K562 (cell line): ENCODE measurements at regions not wholly inside any gene's neighbourhood (a gene's known extent, or its start where the extent isn't known, plus 50 kb on each side); places are given as distances from the start of the nearest gene placed in this dataset.

ENCODE experiments used
- ATAC-seq: fragments of 200-7000 bp; cut with Tn5 transposase; 3 replicates; pipeline ENCODE4 v1.9.1; 2020; ENCODE audit warnings: moderate library complexity
- BruUV-seq: library from RNA; stranded (reverse); fragments of 400-500 nt; replicated peaks from 2 replicates; lab custom pipeline; 2021; lab: Mats Ljungman, UMichigan
- CTCF ChIA-PET: fragments of 300-600 bp; formaldehyde crosslinking; extraction: SDS; loops from one replicate; lab custom pipeline; 2021; ENCODE audit warnings: low intra/inter-chr PET ratio; lab: Yijun Ruan, JAX
- POLR2A ChIA-PET: fragments of 300-600, 350-650 bp; sonication (Branson Sonifier 250); formaldehyde crosslinking; extraction: SDS; loops from one replicate; lab custom pipeline; 2021; ENCODE audit warnings: antibody characterized with exemption, inconsistent platforms; lab: Yijun Ruan, JAX
- DNase-seq, 4 experiments: peaks; one replicate each; pipeline versions ENCODE4 v3.0.0 to v3.0.0-alpha.2; 2011 to 2018; ENCODE audit warnings: low spot score in 3 of 4, mixed read lengths in 3 of 4; ENCODE audit errors: extremely low read depth in 1 of 4
- FAIRE-seq: peaks from 2 replicates; lab custom pipeline; 2011; peaks lifted over from hg19 to GRCh38; lab: Jason Lieb, UNC
- H2AFZ ChIP-seq: 2 replicates; pipeline ENCODE4 v1.6.0; 2011; ENCODE audit warnings: low read depth, low read length, control low read depth, inconsistent platforms
- H3K27ac ChIP-seq: fragments of 200-600 bp; 3 replicates; pipeline ENCODE4 v1.8.0; 2011; ENCODE audit warnings: low read depth, mild to moderate bottlenecking, control low read depth, inconsistent platforms, low read length, moderate library complexity, mixed read lengths; ENCODE audit errors: extremely low read depth
- H3K27me3 ChIP-seq, 2 experiments: fragments of 300-600 bp in 1 of 2; 2 replicates in 1 of 2; 3 replicates in 1 of 2; pipeline versions ENCODE4 v1.6.0 to v1.8.0; 2011; ENCODE audit warnings: inconsistent platforms in 2 of 2, low read length in 2 of 2, mild to moderate bottlenecking in 1 of 2, mixed read lengths in 1 of 2, moderate library complexity in 1 of 2; ENCODE audit not compliant: control insufficient read depth in 2 of 2, insufficient read depth in 2 of 2
- H3K36me3 ChIP-seq: fragments of 300-600 bp; 3 replicates; pipeline ENCODE4 v1.8.0; 2011; ENCODE audit warnings: mild to moderate bottlenecking, low read length, inconsistent platforms; ENCODE audit not compliant: control insufficient read depth, insufficient read depth
- H3K4me1 ChIP-seq, 2 experiments: fragments of 200-600 bp in 1 of 2; replicated peaks in 1 of 2; 2 replicates in 1 of 2; 3 replicates in 1 of 2; pipeline versions ENCODE4 v1.5.1 to v1.8.0; 2011; ENCODE audit warnings: inconsistent platforms in 2 of 2, low read length in 2 of 2, mild to moderate bottlenecking in 1 of 2, mixed read lengths in 1 of 2, moderate library complexity in 1 of 2; ENCODE audit not compliant: control insufficient read depth in 2 of 2, insufficient read depth in 2 of 2
- H3K4me2 ChIP-seq: 2 replicates; pipeline ENCODE4 v1.6.1; 2011; ENCODE audit warnings: low read length, control low read depth, inconsistent platforms, mixed read lengths; ENCODE audit not compliant: insufficient read depth
- H3K4me3 ChIP-seq: fragments of 200-600 bp; sonication (generic), shearing (Covaris generic); 2 replicates; pipeline ENCODE4 v1.5.1; 2016; ENCODE audit warnings: control low read depth, inconsistent platforms
- H3K79me2 ChIP-seq: fragments of 200-600 bp; 3 replicates; pipeline ENCODE4 v1.8.0; 2011; ENCODE audit warnings: low read length, inconsistent platforms; ENCODE audit not compliant: control insufficient read depth, insufficient read depth
- H3K9ac ChIP-seq, 2 experiments: 2 replicates each; pipeline versions ENCODE4 v1.6.0 to v1.6.1; 2011; ENCODE audit warnings: low read depth in 2 of 2, low read length in 2 of 2, control low read depth in 1 of 2, inconsistent platforms in 1 of 2, mild to moderate bottlenecking in 1 of 2, mixed read lengths in 1 of 2; ENCODE audit not compliant: insufficient read depth in 1 of 2
- H3K9me1 ChIP-seq: one replicate; pipeline ENCODE4 v1.6.0; 2011; ENCODE audit warnings: inconsistent platforms, mild to moderate bottlenecking, low read length, moderate library complexity; ENCODE audit not compliant: control insufficient read depth, insufficient read depth
- H3K9me3 ChIP-seq: replicated peaks from 2 replicates; pipeline ENCODE4 v1.5.1; 2011; ENCODE audit warnings: low read depth, low read length, inconsistent platforms; ENCODE audit not compliant: control insufficient read depth, insufficient read depth
- H4K20me1 ChIP-seq: replicated peaks from 2 replicates; pipeline ENCODE4 v1.6.1; 2011; ENCODE audit warnings: low read length, inconsistent platforms, mixed read lengths; ENCODE audit not compliant: control insufficient read depth, insufficient read depth
- CSDE1 ChIP-seq, 2 experiments: fragments of 450-650 bp; IDR thresholded peaks; 2 replicates each; pipeline ENCODE4 v1.6.1; 2016; ENCODE audit warnings: mild to moderate bottlenecking in 1 of 2
- FOXK1 ChIP-seq: sonication (generic); formaldehyde crosslinking; IDR thresholded peaks from 2 replicates; pipeline ENCODE4 v1.8.0; 2022; ENCODE audit warnings: missing genetic modification reagents, mild to moderate bottlenecking, borderline replicate concordance
- RBBP5 ChIP-seq: fragments of 200-600 bp; sonication (generic); IDR thresholded peaks from 2 replicates; pipeline ENCODE4 v1.6.1; 2012; ENCODE audit warnings: borderline replicate concordance, mild to moderate bottlenecking, low read length, control low read depth, inconsistent platforms; ENCODE audit not compliant: insufficient read depth, poor library complexity, severe bottlenecking
- ZKSCAN1 ChIP-seq: fragments of 150-350 bp; IDR thresholded peaks from 2 replicates; pipeline ENCODE4 v1.6.1; 2016; ENCODE audit warnings: low read depth, low read length
- ZNF354B ChIP-seq: fragments of 250-450 bp; sonication (Bioruptor Pico); IDR thresholded peaks from 2 replicates; pipeline ENCODE4 v1.4.0; 2020
- ZNF384 ChIP-seq: IDR thresholded peaks from 2 replicates; pipeline ENCODE4 v1.6.1; 2012; ENCODE audit warnings: low read depth, low read length, improper control_type of control experiment
- WGBS: fragments of 100-300 bp; shearing (Covaris generic); methylation state at CpG from one replicate; pipeline ENCODE4 v1.1.6; 2016; ENCODE audit warnings: low coverage, mixed read lengths; ENCODE audit not compliant: insufficient coverage; ENCODE audit errors: missing lambda C conversion rate; 5-methylcytosine and 5-hydroxymethylcytosine counted together
- in situ Hi-C: fragments of 300-500 bp; cut with MboI; formaldehyde crosslinking; loops from 4 replicates; pipeline ENCODE4 v1.15.0; 2018; ENCODE audit warnings: inconsistent platforms, mixed read lengths
- intact Hi-C: fragments of 100-400 bp; cut with micrococcal nuclease; formaldehyde crosslinking; loops from 2 replicates; pipeline ENCODE4 v1.14.2; 2022
- TF ChIP-seq, protein P1 (sequence below), 2 experiments: fragments of 450-650 bp in 1 of 2; sonication (generic) in 1 of 2; formaldehyde crosslinking in 1 of 2; IDR thresholded peaks; 2 replicates each; pipeline versions ENCODE4 v1.7.1 to v1.9.0; 2016 to 2022; ENCODE audit warnings: inconsistent platforms in 1 of 2, mild to moderate bottlenecking in 1 of 2, missing genetic modification reagents in 1 of 2

DNA sequence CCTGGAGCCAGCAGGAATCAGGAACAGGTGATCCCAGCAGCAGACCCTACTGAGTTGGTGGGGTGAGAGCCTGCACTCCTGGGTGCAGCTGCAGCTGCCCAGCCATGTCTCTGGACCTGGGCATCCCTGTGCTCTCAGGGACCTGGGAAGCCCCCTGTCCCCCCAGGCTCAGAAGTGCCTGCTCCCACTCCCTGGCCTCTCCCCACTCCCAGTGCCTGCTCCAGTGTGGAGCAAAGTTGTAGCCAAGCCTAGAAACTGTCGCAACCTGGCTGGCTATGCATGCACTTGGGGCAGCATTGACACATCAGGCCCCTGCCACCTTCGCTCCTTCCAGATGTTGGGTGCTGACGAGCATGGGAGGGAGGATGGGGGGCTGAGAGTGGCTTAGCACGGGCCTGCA, 1124.7 kb upstream of the ACVR2A start:
- Histone ChIP-seq H3K9me3 (peaks cover 2% of the 10 kb centered on the region; the same call in 1 of the 2 replicates), H3K27ac (no peak overlapping the region), H2AFZ (no peak overlapping the region), H3K9me1 (no peaks in the 10 kb centered on the region), H3K79me2 (no peaks in the 10 kb centered on the region), H3K9ac (no peak overlapping the region), H3K4me1 (no peaks in the 10 kb centered on the region), H4K20me1 (no peaks in the 10 kb centered on the region), H3K4me3 (no peak overlapping the region), H3K36me3 (no peaks in the 10 kb centered on the region), H3K27me3 (no peaks in the 10 kb centered on the region), H3K4me2 (no peak overlapping the region)
- ChIA-PET POLR2A (no interaction called here), CTCF (no interaction called here)
- TF ChIP-seq ZNF354B (CRISPR knock-in tag) (no peak), ZNF384 (no peak), RBBP5 (no peak), ZKSCAN1 (no peak), FOXK1 (no peak), CSDE1 (IDR thresholded peaks at IDR 0.05) (no peak)
- TF ChIP-seq, protein P1, sequence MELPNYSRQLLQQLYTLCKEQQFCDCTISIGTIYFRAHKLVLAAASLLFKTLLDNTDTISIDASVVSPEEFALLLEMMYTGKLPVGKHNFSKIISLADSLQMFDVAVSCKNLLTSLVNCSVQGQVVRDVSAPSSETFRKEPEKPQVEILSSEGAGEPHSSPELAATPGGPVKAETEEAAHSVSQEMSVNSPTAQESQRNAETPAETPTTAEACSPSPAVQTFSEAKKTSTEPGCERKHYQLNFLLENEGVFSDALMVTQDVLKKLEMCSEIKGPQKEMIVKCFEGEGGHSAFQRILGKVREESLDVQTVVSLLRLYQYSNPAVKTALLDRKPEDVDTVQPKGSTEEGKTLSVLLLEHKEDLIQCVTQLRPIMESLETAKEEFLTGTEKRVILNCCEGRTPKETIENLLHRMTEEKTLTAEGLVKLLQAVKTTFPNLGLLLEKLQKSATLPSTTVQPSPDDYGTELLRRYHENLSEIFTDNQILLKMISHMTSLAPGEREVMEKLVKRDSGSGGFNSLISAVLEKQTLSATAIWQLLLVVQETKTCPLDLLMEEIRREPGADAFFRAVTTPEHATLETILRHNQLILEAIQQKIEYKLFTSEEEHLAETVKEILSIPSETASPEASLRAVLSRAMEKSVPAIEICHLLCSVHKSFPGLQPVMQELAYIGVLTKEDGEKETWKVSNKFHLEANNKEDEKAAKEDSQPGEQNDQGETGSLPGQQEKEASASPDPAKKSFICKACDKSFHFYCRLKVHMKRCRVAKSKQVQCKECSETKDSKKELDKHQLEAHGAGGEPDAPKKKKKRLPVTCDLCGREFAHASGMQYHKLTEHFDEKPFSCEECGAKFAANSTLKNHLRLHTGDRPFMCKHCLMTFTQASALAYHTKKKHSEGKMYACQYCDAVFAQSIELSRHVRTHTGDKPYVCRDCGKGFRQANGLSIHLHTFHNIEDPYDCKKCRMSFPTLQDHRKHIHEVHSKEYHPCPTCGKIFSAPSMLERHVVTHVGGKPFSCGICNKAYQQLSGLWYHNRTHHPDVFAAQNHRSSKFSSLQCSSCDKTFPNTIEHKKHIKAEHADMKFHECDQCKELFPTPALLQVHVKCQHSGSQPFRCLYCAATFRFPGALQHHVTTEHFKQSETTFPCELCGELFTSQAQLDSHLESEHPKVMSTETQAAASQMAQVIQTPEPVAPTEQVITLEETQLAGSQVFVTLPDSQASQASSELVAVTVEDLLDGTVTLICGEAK (IDR thresholded peaks at IDR 0.05): no peak
- TF ChIP-seq, protein P1 (CRISPR knock-in tag; IDR thresholded peaks at IDR 0.05): no peak
- intact Hi-C loops (no loop called here), in situ Hi-C loops (no loop called here)
- no peak for ATAC-seq
- no peak for FAIRE-seq
- DNase-seq: no peak
- WGBS: 0% methylated on average over 4 of the region's 4 CpGs
- no TSS peak for BruUV-seq
